Stomach (tissue), 8 donors: ENCODE measurements at regions not wholly inside any gene's neighbourhood (a gene's known extent, or its start where the extent isn't known, plus 50 kb on each side); places are given as distances from the start of the nearest gene placed in this dataset.

Source experiments
- DNase-seq, 2 donors: peaks; one replicate each; pipeline versions ENCODE4 v3.0.0 to v3.0.0-alpha.2; 2013 to 2019
- H3K27ac ChIP-seq, 5 donors: fragments of 200-600 bp in 4 of 5; sonication (generic) in 4 of 5; one replicate each; pipeline ENCODE4 v1.5.1; 2013 to 2019; ENCODE audit warnings: mild to moderate bottlenecking in 1 of 5, moderate library complexity in 1 of 5
- H3K27me3 ChIP-seq, 3 donors: fragments of 200-600 bp; sonication (generic); one replicate each; pipeline ENCODE4 v1.5.1; 2017 to 2019; ENCODE audit warnings: mixed run types in 1 of 3
- H3K36me3 ChIP-seq, 4 donors: fragments of 200-600 bp; sonication (generic); 1 replicate in 3 of 4; 2 replicates in 1 of 4; pipeline ENCODE4 v1.5.1; 2016 to 2019
- H3K4me1 ChIP-seq, 4 donors: fragments of 200-600 bp; sonication (generic); one replicate each; pipeline ENCODE4 v1.5.1; 2016 to 2019
- H3K4me3 ChIP-seq, 4 donors: fragments of 200-600 bp; sonication (generic) in 3 of 4; one replicate each; pipeline ENCODE4 v1.5.1; 2016 to 2019; ENCODE audit warnings: mild to moderate bottlenecking in 1 of 4
- H3K9me3 ChIP-seq, 4 donors: fragments of 200-600 bp; sonication (generic); one replicate each; pipeline ENCODE4 v1.5.1; 2016 to 2019
- CTCF ChIP-seq, 7 experiments: fragments of 450-650 bp in 4 of 7; fragments of 200-600 bp in 3 of 7; sonication (generic) in 3 of 7; IDR thresholded peaks; one replicate each; pipeline ENCODE4 v1.5.1; 2016 to 2019; ENCODE audit warnings: antibody characterized with exemption in 7 of 7, control low read depth in 2 of 7, mild to moderate bottlenecking in 1 of 7
- EP300 ChIP-seq: sonication (generic); formaldehyde crosslinking; IDR thresholded peaks from one replicate; pipeline ENCODE4 v1.6.1; 2017; ENCODE audit warnings: antibody characterized with exemption
- POLR2A ChIP-seq, 4 donors: fragments of 450-650 bp; IDR thresholded peaks; one replicate each; pipeline ENCODE4 v1.6.1; 2016; ENCODE audit warnings: antibody characterized with exemption in 4 of 4, control low read depth in 2 of 4, mild to moderate bottlenecking in 1 of 4, moderate library complexity in 1 of 4
- POLR2AphosphoS5 ChIP-seq, 3 donors: sonication (generic); formaldehyde crosslinking; IDR thresholded peaks; one replicate each; pipeline ENCODE4 v1.6.1; 2016; ENCODE audit warnings: antibody characterized with exemption in 3 of 3
- WGBS, 5 donors: extraction: QIAGEN DNeasy Blood & Tissue Kit in 3 of 5; methylation state at CpG; one replicate each; pipeline versions ENCODE4 v1.1.5 to v1.1.7; 2013 to 2018; 5-methylcytosine and 5-hydroxymethylcytosine counted together
- intact Hi-C: fragments of 100-400 bp; cut with DNase I; formaldehyde crosslinking; loops from one replicate; pipeline ENCODE4 v1.15.1; 2023; ENCODE audit warnings: low total_unique reads
- donor health status: healthy with polysubstance abuse.
- donor health status: Bipolar disorder and iron deficiency.
- donor health status: healthy.

GRCh38 chr12:116402163-116402939 is 124.9 kb upstream of the MED13L start:
- 77 to 85% (median 81%) methylated on average over 11 of the region's 11 CpGs for WGBS, 5 donors
- no peak for TF ChIP-seq POLR2AphosphoS5 (IDR thresholded peaks at IDR 0.05)
- no peak for TF ChIP-seq EP300
- no peak for DNase-seq

GRCh38 chr12:116403546-116403945 is 126.1 kb upstream of the MED13L start:
- H3K4me3 ChIP-seq = no peak overlapping the region
- H3K36me3 ChIP-seq = no peaks in the 10 kb centered on the region
- H3K27ac ChIP-seq = no peak overlapping the region
- no peaks in the 10 kb centered on the region for H3K27me3 ChIP-seq
- TF ChIP-seq EP300 (no peak), CTCF (IDR thresholded peaks at IDR 0.05) (no peak), POLR2AphosphoS5 (IDR thresholded peaks at IDR 0.05) (no peak), POLR2A (IDR thresholded peaks at IDR 0.05) (no peak)
- H3K9me3 ChIP-seq = no peaks in the 10 kb centered on the region
- peaks cover 0 to 4% (median 0%) of the 10 kb centered on the region in 4 donors for H3K4me1 ChIP-seq
- intact Hi-C loops = no loop called here
- DNase-seq = no peak
- 89 to 97% (median 97%) methylated on average over 3 of the region's 3 CpGs for WGBS, 5 donors

More at GRCh38 chr12:116402163-116402939, 124.9 kb upstream of the MED13L start:
- no peaks in the 10 kb centered on the region for H3K36me3 ChIP-seq
- H3K9me3 ChIP-seq = peaks cover 0 to 5% (median 0%) of the 10 kb centered on the region in 4 donors
- intact Hi-C loops = no loop called here
- no peak overlapping the region for H3K4me3 ChIP-seq
- no peak overlapping the region for H3K27ac ChIP-seq
- no peaks in the 10 kb centered on the region for H3K27me3 ChIP-seq
- H3K4me1 ChIP-seq = peaks cover 0 to 4% (median 0%) of the 10 kb centered on the region in 4 donors

- 76 to 90% (median 84%) methylated on average over 14 of the region's 14 CpGs for WGBS, 5 donors
- DNase-seq = no peak
- intact Hi-C loops = no loop called here
- no peaks in the 10 kb centered on the region for H3K36me3 ChIP-seq
- no peak overlapping the region for H3K4me3 ChIP-seq
- H3K27ac ChIP-seq = no peak overlapping the region
- H3K9me3 ChIP-seq = no peaks in the 10 kb centered on the region
- H3K4me1 ChIP-seq = peaks cover 0 to 4% (median 0%) of the 10 kb centered on the region in 4 donors
- no peak for TF ChIP-seq EP300
- TF ChIP-seq CTCF (IDR thresholded peaks at IDR 0.05) = no peak
- TF ChIP-seq POLR2AphosphoS5 (IDR thresholded peaks at IDR 0.05) = no peak
- TF ChIP-seq POLR2A (IDR thresholded peaks at IDR 0.05) = no peak
- H3K27me3 ChIP-seq = no peaks in the 10 kb centered on the region
Measured at GRCh38 chr12:116404247-116404646, 126.8 kb upstream of the MED13L start.

GRCh38 chr12:116404913-116405611 is 127.6 kb upstream of the MED13L start:
- intact Hi-C loops = no loop called here
- no peak for DNase-seq
- no peak for TF ChIP-seq POLR2AphosphoS5 (IDR thresholded peaks at IDR 0.05)
- no peak for TF ChIP-seq CTCF (IDR thresholded peaks at IDR 0.05)
- TF ChIP-seq EP300 = no peak
- TF ChIP-seq POLR2A (IDR thresholded peaks at IDR 0.05) = no peak
- no peak overlapping the region for H3K4me3 ChIP-seq
- no peaks in the 10 kb centered on the region for H3K27me3 ChIP-seq
- peaks cover 0 to 5% (median 2%) of the 10 kb centered on the region in 4 donors for H3K4me1 ChIP-seq
- H3K9me3 ChIP-seq = no peaks in the 10 kb centered on the region
- 79 to 88% (median 84%) methylated on average over 6 of the region's 6 CpGs for WGBS, 5 donors
- no peak overlapping the region for H3K27ac ChIP-seq
- no peaks in the 10 kb centered on the region for H3K36me3 ChIP-seq
